ENCODE measurements at regions not wholly inside any gene's neighbourhood (a gene's known extent, or its start where the extent isn't known, plus 50 kb on each side); places are given as distances from the start of the nearest gene placed in this dataset.

DNA sequence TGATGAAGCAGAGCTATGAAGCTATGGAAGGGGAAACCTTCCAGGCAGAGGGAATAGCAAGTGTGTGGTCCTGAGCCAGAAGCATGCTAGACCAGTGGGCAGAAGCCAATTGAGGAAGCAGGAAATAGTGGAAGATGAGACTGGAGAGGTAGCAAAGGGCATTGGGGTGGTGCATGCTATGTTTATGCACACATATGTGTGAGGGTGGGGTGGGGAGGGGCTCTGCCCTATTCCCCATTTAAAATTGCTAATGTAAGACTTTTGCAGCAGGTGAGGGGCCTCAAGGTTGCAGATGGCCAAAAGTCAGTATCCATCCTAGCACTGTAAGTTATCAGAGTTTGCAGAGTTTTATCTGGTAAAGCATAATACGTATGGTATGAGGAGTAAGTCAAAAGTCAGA is 626.6 kb upstream of the KIRREL3 start:
- TF ChIP-seq, protein P1, sequence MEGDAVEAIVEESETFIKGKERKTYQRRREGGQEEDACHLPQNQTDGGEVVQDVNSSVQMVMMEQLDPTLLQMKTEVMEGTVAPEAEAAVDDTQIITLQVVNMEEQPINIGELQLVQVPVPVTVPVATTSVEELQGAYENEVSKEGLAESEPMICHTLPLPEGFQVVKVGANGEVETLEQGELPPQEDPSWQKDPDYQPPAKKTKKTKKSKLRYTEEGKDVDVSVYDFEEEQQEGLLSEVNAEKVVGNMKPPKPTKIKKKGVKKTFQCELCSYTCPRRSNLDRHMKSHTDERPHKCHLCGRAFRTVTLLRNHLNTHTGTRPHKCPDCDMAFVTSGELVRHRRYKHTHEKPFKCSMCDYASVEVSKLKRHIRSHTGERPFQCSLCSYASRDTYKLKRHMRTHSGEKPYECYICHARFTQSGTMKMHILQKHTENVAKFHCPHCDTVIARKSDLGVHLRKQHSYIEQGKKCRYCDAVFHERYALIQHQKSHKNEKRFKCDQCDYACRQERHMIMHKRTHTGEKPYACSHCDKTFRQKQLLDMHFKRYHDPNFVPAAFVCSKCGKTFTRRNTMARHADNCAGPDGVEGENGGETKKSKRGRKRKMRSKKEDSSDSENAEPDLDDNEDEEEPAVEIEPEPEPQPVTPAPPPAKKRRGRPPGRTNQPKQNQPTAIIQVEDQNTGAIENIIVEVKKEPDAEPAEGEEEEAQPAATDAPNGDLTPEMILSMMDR (IDR thresholded peaks at IDR 0.05) = no peak
- TF ChIP-seq POLR2A (IDR thresholded peaks at IDR 0.05) = no peak
- no peaks in the 10 kb centered on the region for H3K27me3 ChIP-seq
- no peak for DNase-seq
- no peaks in the 10 kb centered on the region for H3K9me3 ChIP-seq
- intact Hi-C loops (cut with DNase I; ENCODE audit: low total_unique reads) = no loop called here
- H3K27ac ChIP-seq = no peak overlapping the region
- H3K4me1 ChIP-seq = no peaks in the 10 kb centered on the region
- H3K36me3 ChIP-seq = no peaks in the 10 kb centered on the region
- H3K4me3 ChIP-seq = no peak overlapping the region

DNA sequence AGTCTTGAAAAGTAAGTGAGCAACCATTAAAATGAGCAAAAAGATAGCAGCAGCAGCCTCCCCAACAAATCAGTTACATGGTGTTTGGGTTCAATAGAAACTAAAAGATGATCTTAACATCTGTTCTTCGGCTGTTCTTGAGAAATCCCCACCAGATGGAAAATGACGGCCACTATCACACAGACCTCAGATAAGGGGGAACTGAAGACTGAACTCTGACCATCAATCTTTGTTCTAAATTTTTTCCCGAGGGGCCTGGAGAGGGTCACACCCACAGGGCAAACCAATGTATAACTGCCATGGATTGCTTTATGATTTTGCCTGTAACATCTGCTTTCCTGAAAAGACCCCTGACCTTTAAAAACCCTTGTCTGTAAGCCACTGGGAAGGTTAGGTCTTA is 624.8 kb upstream of the KIRREL3 start:
- intact Hi-C loops (cut with DNase I; ENCODE audit: low total_unique reads) = no loop called here
- H3K36me3 ChIP-seq = no peaks in the 10 kb centered on the region
- H3K27me3 ChIP-seq = no peaks in the 10 kb centered on the region
- H3K9me3 ChIP-seq = no peaks in the 10 kb centered on the region
- H3K4me3 ChIP-seq = no peak overlapping the region
- H3K27ac ChIP-seq = no peak overlapping the region
- TF ChIP-seq, protein P1 (IDR thresholded peaks at IDR 0.05) = no peak
- TF ChIP-seq POLR2A (IDR thresholded peaks at IDR 0.05) = no peak
- H3K4me1 ChIP-seq = no peaks in the 10 kb centered on the region
- DNase-seq = no peak

DNA sequence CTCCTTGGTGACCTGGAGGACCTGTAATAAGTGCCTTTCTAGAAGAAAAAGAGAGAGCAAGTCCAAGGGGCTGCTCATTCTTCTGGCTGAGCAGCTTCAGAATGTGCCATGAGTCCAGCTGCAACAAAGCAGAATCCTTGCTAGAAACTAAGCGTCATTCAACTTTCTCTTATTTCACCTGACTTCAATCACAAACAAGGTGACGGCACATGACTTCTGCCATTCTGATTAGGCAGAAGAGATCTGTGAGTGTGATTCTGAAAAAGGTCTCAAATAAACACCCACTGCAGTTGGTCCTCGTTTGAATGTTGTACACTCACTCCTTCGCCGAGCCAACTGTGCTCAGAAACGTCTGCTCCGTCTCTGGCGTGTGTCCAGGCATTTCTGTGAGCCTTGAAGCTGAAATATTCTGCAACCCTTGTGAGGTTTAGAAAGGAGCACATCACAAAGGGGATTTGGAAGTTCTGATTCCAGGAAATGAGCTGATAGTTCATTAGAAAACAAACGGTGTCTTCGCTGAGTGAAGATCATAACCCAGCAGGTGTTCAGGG is 623.8 kb upstream of the KIRREL3 start:
- Histone ChIP-seq H3K9me3 (no peaks in the 10 kb centered on the region), H3K27me3 (no peaks in the 10 kb centered on the region), H3K36me3 (no peaks in the 10 kb centered on the region), H3K27ac (no peak overlapping the region), H3K4me3 (no peak overlapping the region), H3K4me1 (no peaks in the 10 kb centered on the region)
- intact Hi-C loops (cut with DNase I; ENCODE audit: low total_unique reads) = no loop called here
- TF ChIP-seq, protein P1 (IDR thresholded peaks at IDR 0.05) = no peak
- TF ChIP-seq POLR2A (IDR thresholded peaks at IDR 0.05) = no peak
- no peak for DNase-seq

DNA sequence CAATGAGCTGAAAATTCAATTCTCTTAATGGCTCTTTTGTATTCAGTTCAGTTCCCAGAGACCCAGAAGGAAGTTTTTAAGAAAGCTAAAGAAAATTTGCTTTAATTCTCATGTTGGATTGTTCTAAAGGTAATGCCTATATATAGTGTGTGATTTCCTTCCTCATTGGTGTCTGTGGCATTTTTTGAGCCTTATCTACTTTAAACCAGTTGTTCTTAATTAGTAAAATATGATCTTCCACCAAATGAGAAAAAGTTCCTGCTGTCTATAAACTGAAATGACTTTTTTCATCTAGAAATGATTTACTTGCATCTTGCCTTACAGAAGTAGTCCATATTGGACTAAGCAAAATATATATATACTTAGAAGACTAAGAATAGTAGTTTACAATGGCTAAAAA is 622.1 kb upstream of the KIRREL3 start:
- no peaks in the 10 kb centered on the region for H3K27me3 ChIP-seq
- H3K36me3 ChIP-seq = no peaks in the 10 kb centered on the region
- no peak overlapping the region for H3K4me3 ChIP-seq
- DNase-seq = no peak
- intact Hi-C loops (cut with DNase I; ENCODE audit: low total_unique reads) = no loop called here
- TF ChIP-seq, protein P1 (IDR thresholded peaks at IDR 0.05) = no peak
- no peak for TF ChIP-seq POLR2A (IDR thresholded peaks at IDR 0.05)
- no peaks in the 10 kb centered on the region for H3K9me3 ChIP-seq
- H3K27ac ChIP-seq = no peak overlapping the region
- H3K4me1 ChIP-seq = no peaks in the 10 kb centered on the region

DNA sequence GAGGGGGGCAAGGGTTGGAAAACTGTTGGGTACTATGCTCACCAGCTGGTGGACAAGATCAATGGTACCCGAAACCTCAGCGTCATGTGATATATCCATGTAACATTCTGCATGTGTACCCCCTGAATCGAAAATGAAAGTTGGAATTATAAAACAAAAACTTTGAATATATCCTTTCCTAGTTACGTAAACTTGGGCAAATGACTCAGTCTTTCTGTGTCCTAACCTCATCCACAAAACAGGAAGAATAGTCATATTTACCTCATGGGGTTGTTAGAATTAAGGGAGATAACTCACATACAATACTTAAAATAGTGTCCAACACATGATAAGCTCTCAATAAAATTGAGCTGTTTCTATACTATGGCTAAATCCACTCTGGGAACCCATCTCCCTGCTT is 620.1 kb upstream of the KIRREL3 start:
- H3K4me1 ChIP-seq = no peaks in the 10 kb centered on the region
- no peaks in the 10 kb centered on the region for H3K27me3 ChIP-seq
- no peak overlapping the region for H3K4me3 ChIP-seq
- no peak for DNase-seq
- no peaks in the 10 kb centered on the region for H3K36me3 ChIP-seq
- TF ChIP-seq, protein P1 (IDR thresholded peaks at IDR 0.05) = no peak
- TF ChIP-seq POLR2A (IDR thresholded peaks at IDR 0.05) = no peak
- no peak overlapping the region for H3K27ac ChIP-seq
- no peaks in the 10 kb centered on the region for H3K9me3 ChIP-seq
- intact Hi-C loops (cut with DNase I; ENCODE audit: low total_unique reads) = no loop called here

All from uterus (tissue), 3 donors.